Astrocyte of the spinal cord (primary cell): ENCODE measurements at regions not wholly inside any gene's neighbourhood (a gene's known extent, or its start where the extent isn't known, plus 50 kb on each side); places are given as distances from the start of the nearest gene placed in this dataset.

ENCODE experiments used
- DNase-seq: peaks from one replicate; pipeline ENCODE4 v3.0.0; 2011; ENCODE audit warnings: low read depth, low spot score
- H3K4me3 ChIP-seq: 2 replicates; pipeline ENCODE4 v1.5.1; 2011; ENCODE audit warnings: low read depth, mild to moderate bottlenecking, low read length, moderate library complexity
- CTCF ChIP-seq: IDR thresholded peaks from 2 replicates; pipeline ENCODE4 v1.5.1; 2012; ENCODE audit warnings: low read depth, mild to moderate bottlenecking, low read length, inconsistent platforms
- in situ Hi-C: cut with HindIII; loops from 2 replicates; pipeline ENCODE4 v1.10.0; 2017; ENCODE audit warnings: low sequenced_read_pairs

GRCh38 chr14:57025456-57025855 lies 215.2 kb upstream of the OTX2 start:
- no peak for TF ChIP-seq CTCF
- H3K4me3 ChIP-seq, result no peak overlapping the region
- in situ Hi-C loops, result no loop called here
- DNase-seq, result no peak

DNA sequence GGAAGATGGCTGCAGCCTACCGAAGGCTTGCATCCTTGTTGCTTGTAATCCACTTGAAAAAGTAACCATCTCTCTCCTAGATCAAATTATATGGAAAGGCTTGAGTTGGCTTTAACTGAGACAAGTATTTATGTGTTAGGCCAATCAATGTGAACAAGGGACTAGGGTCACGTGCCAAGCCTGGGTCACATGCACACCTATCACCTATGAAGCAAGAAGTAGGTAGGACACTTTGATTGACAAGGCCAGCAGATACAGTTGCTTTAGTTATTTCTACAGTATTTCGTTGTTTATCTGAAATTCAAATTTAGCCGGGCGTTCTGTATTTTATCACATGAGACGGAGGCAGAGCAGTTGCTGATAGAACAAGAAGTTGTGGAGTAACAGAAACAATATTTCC lies 212.3 kb upstream of the OTX2 start:
- DNase-seq, result no peak
- TF ChIP-seq CTCF, result no peak
- in situ Hi-C loops, result no loop called here
- no peak overlapping the region for H3K4me3 ChIP-seq

DNA sequence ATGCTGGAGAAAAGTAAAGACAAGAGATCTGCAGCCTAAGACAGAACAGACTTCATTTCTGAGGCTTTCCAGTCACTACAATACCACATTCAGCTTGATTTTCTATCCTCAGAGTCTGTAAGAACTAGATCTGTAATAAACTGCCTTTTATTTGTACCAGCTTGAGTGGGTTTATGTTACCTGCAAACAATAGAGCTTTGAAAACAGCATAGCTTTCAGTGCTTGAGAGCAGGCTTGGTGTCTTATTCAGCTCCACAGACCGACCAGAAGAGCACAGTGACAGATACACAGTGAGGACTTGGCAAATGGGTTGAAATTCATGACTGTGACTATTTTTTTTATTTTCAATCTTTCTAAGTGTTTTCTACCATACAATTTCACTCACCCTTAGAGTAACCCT lies 207.8 kb upstream of the OTX2 start:
- TF ChIP-seq CTCF, result no peak
- no peak for DNase-seq
- in situ Hi-C loops, result no loop called here
- no peak overlapping the region for H3K4me3 ChIP-seq

- no peak overlapping the region for H3K4me3 ChIP-seq
- in situ Hi-C loops, result no loop called here
- no peak for DNase-seq
- TF ChIP-seq CTCF, result no peak
Measured at GRCh38 chr14:57013987-57014386, 203.7 kb upstream of the OTX2 start.

GRCh38 chr14:57009585-57010515 lies 199.6 kb upstream of the OTX2 start:
- in situ Hi-C loops, result no loop called here
- H3K4me3 ChIP-seq, result no peak overlapping the region
- TF ChIP-seq CTCF, result no peak
- no peak for DNase-seq

DNA sequence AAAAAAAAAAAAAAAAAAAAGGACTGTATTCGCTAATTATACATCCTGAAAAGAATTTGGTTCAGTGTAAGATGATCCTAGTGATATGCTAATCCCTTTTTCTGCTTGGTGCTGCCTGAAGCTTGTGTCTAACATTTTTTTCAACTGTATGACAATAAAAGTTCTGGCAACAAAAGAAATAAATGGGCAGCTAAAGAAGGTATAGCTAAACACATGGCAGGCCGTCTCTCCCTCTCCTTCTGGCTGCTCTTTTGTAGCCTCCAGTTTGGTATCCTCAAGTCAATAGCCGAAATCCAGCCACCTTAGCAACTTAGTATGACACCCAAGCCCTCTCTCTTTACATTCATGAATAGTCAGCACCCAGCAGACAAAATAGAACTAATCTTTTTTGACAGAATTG lies 198.3 kb upstream of the OTX2 start:
- in situ Hi-C loops, result no loop called here
- no peak overlapping the region for H3K4me3 ChIP-seq
- DNase-seq, result no peak
- no peak for TF ChIP-seq CTCF

GRCh38 chr14:56998728-56999127 lies 188.4 kb upstream of the OTX2 start:
- no peak for DNase-seq
- in situ Hi-C loops, result no loop called here
- H3K4me3 ChIP-seq, result no peak overlapping the region
- no peak for TF ChIP-seq CTCF
